ENCODE measurements at regions not wholly inside any gene's neighbourhood (a gene's known extent, or its start where the extent isn't known, plus 50 kb on each side); places are given as distances from the start of the nearest gene placed in this dataset.

DNA sequence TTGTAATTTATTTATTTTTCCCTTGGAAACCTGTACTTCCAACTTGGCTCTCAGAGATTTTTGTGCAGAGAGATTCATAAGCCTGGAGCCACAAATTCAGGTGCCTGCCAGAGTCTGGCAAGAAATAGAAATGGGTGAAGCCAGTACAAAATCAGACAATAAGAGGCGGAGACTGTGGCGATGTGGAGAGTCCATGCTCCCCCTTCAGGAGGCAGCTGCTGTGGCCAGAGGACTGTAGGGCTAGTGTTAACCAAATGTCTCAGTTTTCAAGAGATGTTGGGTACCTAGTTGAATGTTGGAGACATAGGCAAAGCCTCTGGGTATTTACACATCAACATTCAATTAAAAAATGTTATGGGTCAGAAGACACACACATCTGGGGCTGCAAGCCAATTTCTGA is 208.6 kb downstream of the PSAT1 start:
- DNase-seq = no peak

- no peak for DNase-seq
These were observed 210.1 kb downstream of the PSAT1 start for GRCh38 chr9:78507037-78507436.

DNA sequence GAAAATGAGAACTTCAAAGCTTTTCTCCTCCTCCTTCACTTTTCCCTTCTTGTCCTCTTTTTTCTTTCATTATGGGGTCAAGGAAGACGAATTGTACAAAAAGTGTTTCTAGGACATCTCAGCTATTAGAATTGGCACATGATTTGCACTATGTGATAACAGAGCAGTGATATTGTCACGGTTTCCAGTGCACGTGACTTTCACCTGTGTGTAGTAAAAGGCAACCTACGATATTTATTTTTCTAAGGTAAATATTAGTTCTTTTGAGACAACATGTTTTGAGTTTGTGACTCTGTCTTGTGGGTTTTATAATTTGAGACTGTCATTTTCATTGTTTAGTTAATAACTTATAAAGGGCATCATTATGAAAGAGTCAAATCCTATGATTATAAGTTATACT is 213.1 kb downstream of the PSAT1 start:
- no peak for DNase-seq

GRCh38 chr9:78515108-78515507 is 218.2 kb downstream of the PSAT1 start:
- DNase-seq = no peak

DNA sequence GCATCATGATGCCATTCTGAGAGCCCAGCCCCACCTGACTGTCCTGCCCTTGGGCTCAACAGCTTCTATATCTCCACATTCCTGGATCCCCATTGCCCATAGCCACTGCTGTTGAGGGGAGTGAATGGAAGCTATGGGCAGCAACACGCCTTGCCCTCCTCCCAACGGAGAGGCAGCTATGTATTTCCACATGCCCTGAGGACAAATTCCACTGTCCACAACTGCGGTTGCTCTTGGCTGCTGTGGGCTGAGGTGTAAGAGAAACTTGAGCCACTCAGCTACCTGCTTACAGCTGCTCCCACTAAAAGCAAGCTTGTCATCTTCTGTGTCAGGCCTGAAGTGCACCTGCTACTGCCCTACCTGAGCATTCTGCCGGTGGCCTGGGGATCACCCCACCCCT is 222.9 kb downstream of the PSAT1 start:
- no peak for DNase-seq

- no peak for DNase-seq
These were observed 224.8 kb downstream of the PSAT1 start for GRCh38 chr9:78521680-78522079.

DNA sequence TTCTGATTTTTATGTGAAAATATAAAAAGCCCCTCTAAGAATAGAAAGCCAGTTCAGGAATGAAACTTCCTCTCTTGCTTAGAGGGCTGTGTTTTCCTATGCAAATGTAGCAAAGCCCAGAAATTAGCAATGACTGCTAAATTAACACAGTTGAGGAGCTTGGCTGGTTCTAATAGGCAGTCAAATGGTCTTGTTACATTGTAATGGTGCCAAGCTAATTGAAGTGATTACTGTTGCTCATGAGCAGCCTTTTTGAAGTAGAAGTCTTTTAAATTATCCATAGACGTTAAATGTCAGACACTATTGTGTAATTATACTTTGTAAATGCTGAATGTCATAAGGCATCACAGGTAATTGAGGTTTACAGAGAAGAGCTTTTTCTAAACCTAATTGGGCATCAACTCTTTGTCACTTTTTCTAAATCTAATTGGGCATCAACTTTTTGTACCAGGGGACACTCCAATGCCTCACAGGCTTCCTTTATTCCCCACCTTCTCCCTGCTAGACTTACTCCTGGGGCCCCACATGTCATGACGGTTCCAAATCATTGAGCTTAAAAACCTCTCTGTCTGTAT is 229.1 kb downstream of the PSAT1 start:
- DNase-seq = no peak

- no peak for DNase-seq
These were observed 236.6 kb downstream of the PSAT1 start for GRCh38 chr9:78533500-78533899.

DNA sequence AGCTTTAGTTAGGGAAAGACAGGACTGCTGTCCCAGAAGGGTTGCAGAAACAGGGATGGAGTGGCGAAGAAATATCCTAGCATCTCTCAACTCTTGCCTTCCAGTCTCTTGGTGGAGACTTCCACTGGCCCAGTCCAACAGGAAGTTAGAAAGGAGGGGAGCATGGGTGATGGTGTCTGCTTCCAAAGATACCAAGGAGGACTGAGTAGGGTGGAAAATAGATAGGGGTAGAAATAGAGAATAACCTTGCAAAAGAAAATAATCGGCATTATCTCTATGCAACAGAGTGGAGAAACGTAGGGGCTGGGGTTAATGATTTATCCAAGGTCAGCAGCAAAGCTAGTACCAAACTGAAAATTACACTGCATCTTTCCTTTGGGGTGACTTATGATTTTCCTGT is 242.3 kb downstream of the PSAT1 start:
- no peak for DNase-seq

- no peak for DNase-seq
These were observed 243.0 kb downstream of the PSAT1 start for GRCh38 chr9:78539904-78540303.

DNA sequence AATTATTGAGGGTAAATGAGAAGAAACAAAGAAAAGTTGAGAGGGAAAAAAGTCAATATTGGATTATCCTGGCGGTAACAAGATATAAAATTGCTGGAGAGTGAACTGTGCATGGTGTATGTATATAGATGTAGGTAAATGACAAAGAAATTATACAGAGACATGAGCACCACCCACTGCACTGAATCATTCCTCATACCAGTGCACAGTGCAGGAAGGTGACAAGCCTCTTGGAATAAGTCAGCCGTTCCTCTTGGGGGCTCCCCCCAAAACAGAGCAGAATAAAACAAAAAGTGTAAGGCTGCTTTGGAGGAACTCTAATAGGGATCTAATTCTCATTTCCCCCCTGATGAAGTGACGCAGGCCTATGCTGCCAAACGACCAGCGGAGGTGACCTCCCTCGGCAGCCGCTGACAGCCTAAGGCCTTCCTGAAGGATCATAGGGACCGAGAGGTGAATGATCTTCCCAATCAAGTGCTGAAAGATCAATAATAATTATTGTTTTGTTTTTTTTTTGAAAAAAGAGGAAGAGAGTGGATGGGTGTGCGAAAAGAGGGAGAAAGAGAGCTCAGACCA is 245.0 kb downstream of the PSAT1 start:
- DNase-seq = no peak

DNA sequence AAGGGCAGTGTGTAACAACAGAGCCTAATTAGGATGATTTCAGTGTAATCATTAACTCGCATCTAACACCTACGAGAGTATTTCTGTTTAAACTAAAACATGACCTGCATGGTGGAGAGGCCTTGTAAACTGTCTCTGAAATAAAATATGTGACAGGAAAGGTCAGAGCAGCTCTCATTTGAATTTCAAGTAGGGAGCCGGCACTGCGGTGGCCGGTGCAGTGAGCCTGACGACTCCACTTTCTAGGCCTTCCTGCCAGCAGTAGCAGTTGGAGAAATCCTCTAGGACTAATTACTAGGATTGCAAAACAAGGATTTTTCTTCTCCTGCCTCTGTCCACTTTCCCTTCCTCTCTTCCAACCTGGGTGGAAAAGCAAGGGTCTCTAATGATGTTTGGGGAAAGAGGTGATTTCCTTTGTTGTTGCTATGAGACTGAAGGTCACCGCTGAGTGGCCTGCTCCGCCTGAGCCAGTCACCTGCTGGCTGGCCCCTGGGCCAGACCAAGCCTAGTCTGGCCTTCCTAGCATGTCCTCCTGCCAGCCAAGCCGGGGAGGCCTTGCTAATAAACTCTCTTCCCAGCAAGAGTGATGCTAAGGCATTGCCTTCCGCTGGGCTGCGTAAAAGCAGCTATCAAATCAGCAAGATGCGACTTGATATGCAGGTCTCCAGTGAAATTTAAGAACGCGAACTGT is 245.7 kb downstream of the PSAT1 start:
- DNase-seq = no peak

DNA sequence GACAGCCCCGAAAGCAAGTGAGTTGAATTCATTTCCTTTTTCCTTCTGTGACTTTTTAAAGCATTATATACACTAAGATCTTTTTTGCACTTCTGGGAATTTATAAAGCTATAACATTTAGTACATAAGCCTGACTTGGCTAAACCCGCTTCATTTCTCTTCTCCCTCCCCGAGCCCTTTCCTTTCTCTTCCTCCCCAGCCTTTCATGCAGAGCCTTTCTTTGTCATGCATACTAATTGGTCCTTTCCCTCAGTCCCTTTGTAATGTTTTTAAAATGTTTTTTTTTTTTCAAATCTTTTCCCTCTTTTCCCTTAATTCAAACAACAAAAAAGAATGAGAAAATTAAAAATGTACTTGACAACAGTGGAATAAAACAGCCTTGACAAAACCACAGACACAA is 246.4 kb downstream of the PSAT1 start:
- no peak for DNase-seq

- DNase-seq = no peak
These were observed 247.3 kb downstream of the PSAT1 start for GRCh38 chr9:78544230-78544629.

DNA sequence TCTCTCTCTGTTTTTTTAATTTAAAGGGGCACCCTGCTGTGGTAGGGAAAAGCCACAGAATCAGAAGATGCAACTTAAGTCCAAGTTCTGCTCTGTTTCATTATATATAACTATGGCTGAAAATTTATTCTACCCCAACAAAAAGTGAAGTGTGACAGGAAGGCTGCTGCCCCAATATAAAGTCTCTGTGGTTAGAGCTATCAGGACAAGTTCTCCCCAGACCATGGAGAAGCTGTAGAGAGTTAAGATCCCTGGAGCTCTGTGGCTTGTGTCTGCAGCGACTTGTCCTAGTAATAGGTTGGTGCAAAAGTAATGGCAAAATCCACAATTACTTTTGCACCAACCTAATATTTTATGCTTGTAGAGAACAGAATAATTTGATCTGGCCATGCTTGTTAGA is 250.9 kb downstream of the PSAT1 start:
- no peak for DNase-seq

DNA sequence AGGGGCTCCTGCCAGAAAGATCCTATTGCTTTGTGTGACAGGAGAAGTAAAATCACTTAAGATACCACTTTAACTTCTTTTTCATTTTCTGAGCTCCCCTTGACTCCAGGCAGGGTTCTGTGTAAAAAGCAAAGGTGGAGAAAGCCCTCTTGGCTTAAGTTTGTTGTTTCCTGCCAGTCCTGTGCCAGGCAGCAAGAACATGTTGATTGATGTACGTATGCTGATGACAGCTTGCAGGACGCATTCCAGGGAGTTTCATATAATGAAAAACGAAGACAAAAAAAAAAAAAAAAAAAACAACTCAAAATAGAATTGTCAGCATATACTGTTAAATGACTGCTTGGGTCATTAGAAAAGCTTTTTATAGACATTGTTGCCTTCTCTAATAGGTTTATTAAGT is 251.7 kb downstream of the PSAT1 start:
- DNase-seq = no peak

GRCh38 chr9:78549711-78550110 is 252.8 kb downstream of the PSAT1 start:
- DNase-seq = no peak

DNA sequence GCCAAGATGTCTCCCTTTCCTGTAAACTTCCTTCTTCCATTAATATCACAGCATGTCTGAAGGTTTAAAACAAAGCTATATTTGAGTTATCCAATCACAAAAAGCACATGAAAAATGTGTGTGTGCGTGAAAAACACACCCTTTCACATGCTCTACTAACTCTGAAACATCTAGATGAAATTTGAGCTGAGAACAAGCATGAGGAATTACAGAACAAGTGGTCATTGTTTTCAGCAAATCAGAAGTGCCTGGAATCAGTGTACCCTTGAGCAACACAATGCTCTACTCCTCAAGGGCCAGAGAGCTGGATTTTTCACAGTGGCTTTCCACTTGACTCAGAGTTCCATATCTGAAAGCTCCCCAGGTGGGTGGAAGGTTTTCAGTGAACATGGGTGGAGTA is 255.9 kb downstream of the PSAT1 start:
- DNase-seq = no peak

DNA sequence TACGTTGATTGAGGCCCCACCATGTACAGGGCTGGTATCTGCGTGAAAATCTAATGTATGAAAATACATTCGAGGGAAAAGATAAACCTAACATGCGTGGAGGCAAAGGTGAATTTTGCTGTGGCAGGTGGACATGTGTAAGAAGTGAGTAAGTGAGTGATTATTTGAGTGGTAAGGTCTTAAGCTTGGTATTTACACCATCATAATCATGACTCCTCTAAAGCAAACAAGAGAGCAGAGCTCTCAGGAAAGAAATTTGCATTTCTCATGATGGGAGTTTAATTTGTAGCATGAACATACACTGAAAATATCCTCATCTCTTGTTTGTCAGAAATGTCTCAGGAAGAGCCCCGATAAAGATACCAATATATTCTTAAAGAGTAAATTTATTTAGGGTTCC is 260.6 kb downstream of the PSAT1 start:
- DNase-seq = no peak

GRCh38 chr9:78559449-78559885 is 262.5 kb downstream of the PSAT1 start:
- DNase-seq = no peak

DNA sequence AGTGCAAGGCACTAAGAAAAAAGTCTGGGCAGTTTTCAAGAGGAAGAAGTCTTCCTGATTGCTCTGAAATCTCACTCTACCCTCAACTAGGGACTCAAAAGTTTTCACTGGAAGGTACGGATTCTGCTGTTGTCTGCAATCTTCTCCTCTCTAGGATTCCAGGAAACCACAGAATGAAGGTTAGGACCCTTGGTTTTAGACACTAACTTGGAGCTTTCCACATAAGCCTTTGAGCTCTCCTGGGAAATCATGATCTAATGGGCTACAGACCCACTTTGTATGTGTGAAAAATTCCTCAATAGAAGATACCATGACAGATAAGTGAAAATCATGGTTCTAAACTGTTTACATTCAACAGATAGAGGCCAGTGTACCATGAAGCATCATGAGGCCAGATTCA is 265.1 kb downstream of the PSAT1 start:
- no peak for DNase-seq

GRCh38 chr9:78563269-78563668 is 266.3 kb downstream of the PSAT1 start:
- no peak for DNase-seq

GRCh38 chr9:78565481-78565880 is 268.6 kb downstream of the PSAT1 start:
- no peak for DNase-seq

DNA sequence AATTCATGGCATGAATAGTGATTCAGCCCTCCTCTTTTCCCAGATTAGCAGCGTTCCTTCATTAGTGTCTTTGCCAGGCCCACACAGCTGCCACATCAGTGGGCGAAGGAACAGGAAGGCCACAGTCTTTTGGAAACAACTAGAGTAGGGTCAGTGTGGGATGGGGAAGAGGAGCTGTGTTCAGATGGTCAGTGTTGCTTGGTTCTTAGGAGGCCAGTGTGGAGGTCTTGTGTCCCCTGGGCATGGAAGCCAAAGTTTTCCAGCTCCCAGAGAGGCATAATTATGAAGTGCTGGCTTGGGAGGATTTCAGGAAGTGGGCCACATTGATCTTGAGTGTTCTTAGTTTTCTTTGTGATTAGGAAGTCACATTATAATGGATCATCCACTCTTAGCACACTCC is 269.6 kb downstream of the PSAT1 start:
- DNase-seq = no peak

All from stimulated activated CD4-positive, alpha-beta T cell treated with anti-CD3 and anti-CD28 coated beads, Interleukin-1b, Interleukin-23, amount 100 ng/mL, for 48 hours (primary cell).